ENCODE measurements at regions not wholly inside any gene's neighbourhood (a gene's known extent, or its start where the extent isn't known, plus 50 kb on each side); places are given as distances from the start of the nearest gene placed in this dataset.

DNA sequence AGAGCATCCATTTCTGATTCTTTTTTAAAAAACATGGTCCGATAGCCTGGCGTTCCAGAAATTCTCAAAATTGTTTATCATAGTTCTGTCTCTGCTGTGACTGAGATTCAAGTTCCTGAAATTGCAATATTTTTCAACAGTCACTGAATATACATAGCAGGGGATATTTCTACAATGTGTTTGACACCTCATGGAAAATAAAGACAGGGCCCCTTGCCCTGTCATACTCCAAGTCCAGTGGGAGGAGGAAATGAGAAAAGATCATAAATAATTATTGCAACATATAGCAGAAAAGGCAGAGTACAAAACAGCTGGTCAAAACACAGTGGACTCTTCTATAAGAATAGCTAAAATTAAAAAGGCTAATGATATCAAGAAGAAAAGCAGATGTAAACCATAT is 234.8 kb upstream of the SPTLC3 start:
- no peak overlapping the region for H3K4me3 ChIP-seq
- no peak overlapping the region for H3K4me2 ChIP-seq
- H3K79me2 ChIP-seq, result no peaks in the 10 kb centered on the region
- no peaks in the 10 kb centered on the region for H3K9me2 ChIP-seq (replicated peaks; ENCODE audit: insufficient read depth)
- H3K27ac ChIP-seq, result no peak overlapping the region
- WGBS (ENCODE audit: low lambda C conversion rate, missing lambda C conversion rate), result 91% methylated on average over 2 of the region's 2 CpGs
- H2AFZ ChIP-seq, result no peak overlapping the region
- H3K36me3 ChIP-seq (replicated peaks; ENCODE audit: insufficient read depth, low read depth), result no peaks in the 10 kb centered on the region
- H4K20me1 ChIP-seq (ENCODE audit: insufficient read depth, poor library complexity, severe bottlenecking), result no peaks in the 10 kb centered on the region
- H3K9me3 ChIP-seq (ENCODE audit: low read depth), result no peaks in the 10 kb centered on the region
- TF ChIP-seq, protein P1, sequence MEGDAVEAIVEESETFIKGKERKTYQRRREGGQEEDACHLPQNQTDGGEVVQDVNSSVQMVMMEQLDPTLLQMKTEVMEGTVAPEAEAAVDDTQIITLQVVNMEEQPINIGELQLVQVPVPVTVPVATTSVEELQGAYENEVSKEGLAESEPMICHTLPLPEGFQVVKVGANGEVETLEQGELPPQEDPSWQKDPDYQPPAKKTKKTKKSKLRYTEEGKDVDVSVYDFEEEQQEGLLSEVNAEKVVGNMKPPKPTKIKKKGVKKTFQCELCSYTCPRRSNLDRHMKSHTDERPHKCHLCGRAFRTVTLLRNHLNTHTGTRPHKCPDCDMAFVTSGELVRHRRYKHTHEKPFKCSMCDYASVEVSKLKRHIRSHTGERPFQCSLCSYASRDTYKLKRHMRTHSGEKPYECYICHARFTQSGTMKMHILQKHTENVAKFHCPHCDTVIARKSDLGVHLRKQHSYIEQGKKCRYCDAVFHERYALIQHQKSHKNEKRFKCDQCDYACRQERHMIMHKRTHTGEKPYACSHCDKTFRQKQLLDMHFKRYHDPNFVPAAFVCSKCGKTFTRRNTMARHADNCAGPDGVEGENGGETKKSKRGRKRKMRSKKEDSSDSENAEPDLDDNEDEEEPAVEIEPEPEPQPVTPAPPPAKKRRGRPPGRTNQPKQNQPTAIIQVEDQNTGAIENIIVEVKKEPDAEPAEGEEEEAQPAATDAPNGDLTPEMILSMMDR (IDR thresholded peaks at IDR 0.05; ENCODE audit: poor library complexity), result no peak
- TF ChIP-seq EZH2 (IDR thresholded peaks at IDR 0.05; ENCODE audit: borderline replicate concordance) (no peak), EZH2phosphoT487 (IDR thresholded peaks at IDR 0.05; ENCODE audit: low read depth, severe bottlenecking, unreplicated experiment) (no peak)
- DNase-seq (ENCODE audit: low spot score), result no peak
- H3K4me1 ChIP-seq (ENCODE audit: insufficient read depth), result peaks cover 7% of the 10 kb centered on the region
- no peaks in the 10 kb centered on the region for H3K27me3 ChIP-seq

DNA sequence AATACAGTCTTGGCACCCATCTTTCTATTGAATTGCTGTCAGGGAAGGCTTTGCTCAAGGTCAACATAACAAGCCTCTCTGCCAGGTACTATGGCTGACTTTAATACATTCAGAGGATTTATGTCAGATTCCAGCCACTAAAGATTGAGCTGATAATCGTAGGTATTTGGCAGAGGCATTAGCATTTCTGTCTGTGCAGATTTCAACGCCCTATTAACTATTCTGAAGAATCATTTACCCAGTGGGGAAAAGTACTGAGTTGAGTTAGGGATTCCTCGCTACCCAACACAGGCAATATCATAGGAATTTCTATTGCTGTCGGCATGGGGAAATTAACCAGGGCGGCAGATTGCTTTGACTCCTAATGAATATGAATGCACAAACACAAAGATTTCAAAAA is 233.7 kb upstream of the SPTLC3 start:
- TF ChIP-seq EZH2phosphoT487 (IDR thresholded peaks at IDR 0.05; ENCODE audit: low read depth, severe bottlenecking, unreplicated experiment), result no peak
- TF ChIP-seq EZH2 (IDR thresholded peaks at IDR 0.05; ENCODE audit: borderline replicate concordance), result no peak
- TF ChIP-seq, protein P1 (IDR thresholded peaks at IDR 0.05; ENCODE audit: poor library complexity), result no peak
- H3K27me3 ChIP-seq, result no peaks in the 10 kb centered on the region
- H3K4me2 ChIP-seq, result no peak overlapping the region
- H3K79me2 ChIP-seq, result no peaks in the 10 kb centered on the region
- no peaks in the 10 kb centered on the region for H3K36me3 ChIP-seq (replicated peaks; ENCODE audit: insufficient read depth, low read depth)
- H3K9me2 ChIP-seq (replicated peaks; ENCODE audit: insufficient read depth), result no peaks in the 10 kb centered on the region
- no peak overlapping the region for H3K4me3 ChIP-seq
- no peak for DNase-seq (ENCODE audit: low spot score)
- 70% methylated on average over 5 of the region's 5 CpGs for WGBS (ENCODE audit: low lambda C conversion rate, missing lambda C conversion rate)
- H2AFZ ChIP-seq, result no peak overlapping the region
- H3K9me3 ChIP-seq (ENCODE audit: low read depth), result no peaks in the 10 kb centered on the region
- H3K4me1 ChIP-seq (ENCODE audit: insufficient read depth), result peaks cover 7% of the 10 kb centered on the region
- no peaks in the 10 kb centered on the region for H4K20me1 ChIP-seq (ENCODE audit: insufficient read depth, poor library complexity, severe bottlenecking)
- H3K27ac ChIP-seq, result no peak overlapping the region

- Histone ChIP-seq H2AFZ (no peak overlapping the region), H3K4me2 (no peak overlapping the region), H3K9me2 (replicated peaks; ENCODE audit: insufficient read depth) (no peaks in the 10 kb centered on the region), H3K27me3 (no peaks in the 10 kb centered on the region), H3K36me3 (replicated peaks; ENCODE audit: insufficient read depth, low read depth) (no peaks in the 10 kb centered on the region), H3K27ac (no peak overlapping the region), H3K9me3 (ENCODE audit: low read depth) (no peaks in the 10 kb centered on the region), H3K4me3 (no peak overlapping the region), H3K79me2 (no peaks in the 10 kb centered on the region), H4K20me1 (ENCODE audit: insufficient read depth, poor library complexity, severe bottlenecking) (no peaks in the 10 kb centered on the region), H3K4me1 (ENCODE audit: insufficient read depth) (peaks cover 7% of the 10 kb centered on the region)
- WGBS (ENCODE audit: low lambda C conversion rate, missing lambda C conversion rate), result 98% methylated on average over 5 of the region's 5 CpGs
- DNase-seq (ENCODE audit: low spot score), result no peak
- TF ChIP-seq, protein P1 (IDR thresholded peaks at IDR 0.05; ENCODE audit: poor library complexity), result no peak
- no peak for TF ChIP-seq EZH2 (IDR thresholded peaks at IDR 0.05; ENCODE audit: borderline replicate concordance)
- no peak for TF ChIP-seq EZH2phosphoT487 (IDR thresholded peaks at IDR 0.05; ENCODE audit: low read depth, severe bottlenecking, unreplicated experiment)
Measured at GRCh38 chr20:12777016-12777415, 231.8 kb upstream of the SPTLC3 start.

GRCh38 chr20:12786276-12786675 is 222.5 kb upstream of the SPTLC3 start:
- no peaks in the 10 kb centered on the region for H3K79me2 ChIP-seq
- no peak overlapping the region for H3K4me2 ChIP-seq
- H3K4me1 ChIP-seq (ENCODE audit: insufficient read depth), result peaks cover 5% of the 10 kb centered on the region
- TF ChIP-seq, protein P1 (IDR thresholded peaks at IDR 0.05; ENCODE audit: poor library complexity), result no peak
- TF ChIP-seq EZH2 (IDR thresholded peaks at IDR 0.05; ENCODE audit: borderline replicate concordance) (no peak), EZH2phosphoT487 (IDR thresholded peaks at IDR 0.05; ENCODE audit: low read depth, severe bottlenecking, unreplicated experiment) (no peak)
- H3K4me3 ChIP-seq, result no peak overlapping the region
- no peaks in the 10 kb centered on the region for H3K9me2 ChIP-seq (replicated peaks; ENCODE audit: insufficient read depth)
- peak overlapping the region; percentile 5 for H3K27ac ChIP-seq
- H3K9me3 ChIP-seq (ENCODE audit: low read depth), result no peaks in the 10 kb centered on the region
- DNase-seq (ENCODE audit: low spot score), result peak; percentile 15
- H4K20me1 ChIP-seq (ENCODE audit: insufficient read depth, poor library complexity, severe bottlenecking), result no peaks in the 10 kb centered on the region
- 69% methylated on average over 5 of the region's 5 CpGs for WGBS (ENCODE audit: low lambda C conversion rate, missing lambda C conversion rate)
- no peak overlapping the region for H2AFZ ChIP-seq
- no peaks in the 10 kb centered on the region for H3K27me3 ChIP-seq
- H3K36me3 ChIP-seq (replicated peaks; ENCODE audit: insufficient read depth, low read depth), result no peaks in the 10 kb centered on the region

All from hepatocyte (in vitro differentiated cells).